CD4-positive, alpha-beta memory T cell (primary cell): ENCODE measurements at regions not wholly inside any gene's neighbourhood (a gene's known extent, or its start where the extent isn't known, plus 50 kb on each side); places are given as distances from the start of the nearest gene placed in this dataset.

Experiments used
- CTCF ChIA-PET: fragments of 350-600 bp; sonication (Branson Sonifier 250); formaldehyde crosslinking; loops from one replicate; lab custom pipeline; 2021; ENCODE audit warnings: inconsistent platforms; ENCODE audit not compliant: partially characterized antibody; lab: Charles Lee
- POLR2A ChIA-PET: fragments of 350-600 bp; sonication (Branson Sonifier 250); formaldehyde crosslinking; loops from one replicate; lab custom pipeline; 2021; ENCODE audit not compliant: partially characterized antibody; lab: Charles Lee
- DNase-seq, 5 donors: peaks; one replicate each; pipeline versions ENCODE4 v3.0.0 to v3.0.0-alpha.2; 2020 to 2022; ENCODE audit warnings: mixed read lengths in 1 of 5
- H3K27ac ChIP-seq: one replicate; pipeline ENCODE4 v1.7.0; 2013; ENCODE audit warnings: low read depth, low read length
- H3K27me3 ChIP-seq: 2 replicates; pipeline ENCODE4 v1.7.0; 2013; ENCODE audit warnings: mild to moderate bottlenecking, low read length, moderate library complexity; ENCODE audit not compliant: insufficient read depth
- H3K36me3 ChIP-seq: 2 replicates; pipeline ENCODE4 v1.7.0; 2013; ENCODE audit warnings: mild to moderate bottlenecking, low read length, moderate library complexity; ENCODE audit not compliant: insufficient read depth
- H3K4me1 ChIP-seq: 2 replicates; pipeline ENCODE4 v1.7.0; 2013; ENCODE audit warnings: mild to moderate bottlenecking, low read length, moderate library complexity; ENCODE audit not compliant: insufficient read depth
- H3K4me3 ChIP-seq, 2 donors: one replicate each; pipeline ENCODE4 v1.7.0; 2013; ENCODE audit warnings: low read length in 2 of 2, mild to moderate bottlenecking in 1 of 2
- H3K9me3 ChIP-seq, 2 donors: one replicate each; pipeline ENCODE4 v1.7.0; 2013; ENCODE audit warnings: low read length in 2 of 2, control low read depth in 1 of 2; ENCODE audit not compliant: control insufficient read depth in 1 of 2
- H3K27ac Mint-ChIP-seq, 7 donors: one replicate each; pipeline ENCODE4 v1.8.0; 2020 to 2021; ENCODE audit warnings: mixed read lengths in 7 of 7, mild to moderate bottlenecking in 6 of 7, inconsistent platforms in 3 of 7, moderate library complexity in 3 of 7
- H3K27me3 Mint-ChIP-seq, 2 donors: one replicate each; pipeline ENCODE4 v1.8.0; 2020 to 2021; ENCODE audit warnings: mixed read lengths in 2 of 2
- H3K36me3 Mint-ChIP-seq, 2 donors: one replicate each; pipeline ENCODE4 v1.8.0; 2020 to 2021; ENCODE audit warnings: mixed read lengths in 2 of 2, inconsistent platforms in 1 of 2, mild to moderate bottlenecking in 1 of 2
- H3K4me1 Mint-ChIP-seq, 4 donors: one replicate each; pipeline ENCODE4 v1.8.0; 2020 to 2021; ENCODE audit warnings: mixed read lengths in 4 of 4, mild to moderate bottlenecking in 1 of 4
- H3K4me3 Mint-ChIP-seq, 8 donors: one replicate each; pipeline ENCODE4 v1.8.0; 2020 to 2021; ENCODE audit warnings: mixed read lengths in 8 of 8, mild to moderate bottlenecking in 7 of 8, moderate library complexity in 6 of 8, inconsistent platforms in 3 of 8
- H3K9me3 Mint-ChIP-seq, 8 donors: one replicate each; pipeline ENCODE4 v1.8.0; 2020 to 2021; ENCODE audit warnings: mixed read lengths in 8 of 8, mild to moderate bottlenecking in 5 of 8, inconsistent platforms in 3 of 8, moderate library complexity in 1 of 8
- intact Hi-C: fragments of 100-400 bp; cut with micrococcal nuclease; formaldehyde crosslinking; loops from one replicate; pipeline ENCODE4 v1.15.1; 2023

DNA sequence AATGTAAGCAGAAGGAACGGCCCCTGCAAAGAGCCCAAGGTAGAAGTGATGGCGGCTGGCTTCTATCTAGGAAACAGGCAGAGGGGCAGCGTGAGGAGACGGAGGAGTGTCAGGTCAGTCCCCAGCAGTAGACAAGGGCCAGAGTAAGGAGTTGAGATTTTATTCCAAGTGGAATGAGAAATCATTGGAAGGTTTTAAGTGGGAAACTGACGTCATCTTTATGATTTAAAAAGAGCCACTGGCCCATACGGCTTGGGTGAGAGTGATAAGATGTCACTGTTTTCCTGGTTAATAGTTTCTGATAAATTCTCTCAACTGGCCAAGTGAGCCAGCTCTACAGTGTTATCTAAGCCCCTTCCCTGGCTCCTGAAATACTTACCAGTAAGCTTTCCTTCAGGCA is 103.2 kb upstream of the CAMK1G start:
- H3K9me3 ChIP-seq, result no peaks in the 10 kb centered on the region
- POLR2A ChIA-PET, result no interaction called here
- Mint-ChIP-seq H3K4me3 (no peak overlapping the region), H3K27ac (no peak overlapping the region), H3K4me1 (peaks cover 14 to 20% (median 16%) of the 10 kb centered on the region in 4 donors), H3K27me3 (peaks cover 0 to 2% of the 10 kb centered on the region in 2 donors), H3K9me3 (peaks cover 0 to 2% (median 0%) of the 10 kb centered on the region in 8 donors), H3K36me3 (no peaks in the 10 kb centered on the region)
- no peak for DNase-seq
- no peak overlapping the region for H3K27ac ChIP-seq
- H3K27me3 ChIP-seq, result no peaks in the 10 kb centered on the region
- peaks cover 16% of the 10 kb centered on the region for H3K4me1 ChIP-seq
- CTCF ChIA-PET, result no interaction called here
- intact Hi-C loops, result no loop called here
- no peaks in the 10 kb centered on the region for H3K36me3 ChIP-seq
- no peak overlapping the region for H3K4me3 ChIP-seq

DNA sequence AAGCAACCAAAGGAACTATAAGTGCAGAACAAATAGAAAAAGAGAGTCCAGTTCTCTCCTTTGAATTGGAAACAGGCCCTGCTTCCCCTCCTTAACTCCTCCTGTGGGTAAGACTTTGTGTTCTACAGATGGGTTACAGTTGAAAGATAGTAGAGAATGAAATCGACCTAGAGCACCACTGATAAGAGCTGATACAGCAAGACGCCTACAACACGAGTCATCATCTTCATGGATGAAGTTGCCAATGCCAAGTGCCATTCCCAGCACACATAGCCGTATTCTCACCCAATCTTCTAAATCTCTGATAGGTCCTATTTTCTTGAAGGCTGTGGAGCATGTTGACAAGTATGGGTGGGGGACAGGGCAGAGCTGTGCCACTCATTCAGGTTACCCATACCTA is 99.8 kb upstream of the CAMK1G start:
- Mint-ChIP-seq H3K4me3 (peak overlapping the region in 2 of 8 donors; percentile 12 to 13), H3K27me3 (peaks cover 0 to 2% of the 10 kb centered on the region in 2 donors), H3K4me1 (peaks cover 14 to 25% (median 16%) of the 10 kb centered on the region in 4 donors), H3K36me3 (no peaks in the 10 kb centered on the region), H3K9me3 (peaks cover 0 to 2% (median 0%) of the 10 kb centered on the region in 8 donors), H3K27ac (peak overlapping the region in 2 of 7 donors; percentile 5 to 9)
- intact Hi-C loops, result no loop called here
- Histone ChIP-seq H3K27ac (no peak overlapping the region), H3K36me3 (no peaks in the 10 kb centered on the region), H3K4me1 (peaks cover 20% of the 10 kb centered on the region), H3K27me3 (no peaks in the 10 kb centered on the region), H3K9me3 (no peaks in the 10 kb centered on the region), H3K4me3 (no peak overlapping the region)
- POLR2A ChIA-PET, result no interaction called here
- CTCF ChIA-PET, result no interaction called here
- no peak for DNase-seq

DNA sequence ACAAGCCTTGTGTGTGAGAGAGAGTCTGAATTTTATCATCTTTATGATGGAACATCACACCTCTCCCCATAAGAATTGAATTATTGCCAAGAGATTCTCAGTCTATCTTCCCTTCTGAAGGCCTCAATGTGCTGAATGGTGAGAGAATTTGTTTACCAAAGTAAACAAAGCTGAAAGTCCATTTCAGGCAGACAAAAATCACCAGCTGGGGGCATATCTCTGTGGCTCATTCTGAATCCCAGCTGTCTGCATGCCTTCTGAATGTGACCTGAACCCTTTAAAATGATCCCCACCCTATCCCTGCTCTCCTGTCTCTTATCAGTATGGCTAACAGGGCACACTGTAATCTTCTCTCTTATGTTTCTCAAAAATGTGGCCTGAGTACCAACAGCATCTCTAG is 99.1 kb upstream of the CAMK1G start:
- intact Hi-C loops, result no loop called here
- Mint-ChIP-seq H3K4me1 (peaks cover 14 to 25% (median 16%) of the 10 kb centered on the region in 4 donors), H3K27ac (no peak overlapping the region), H3K9me3 (peaks cover 0 to 2% (median 0%) of the 10 kb centered on the region in 8 donors), H3K27me3 (peaks cover 0 to 2% of the 10 kb centered on the region in 2 donors), H3K4me3 (no peak overlapping the region), H3K36me3 (no peaks in the 10 kb centered on the region)
- H3K27me3 ChIP-seq, result no peaks in the 10 kb centered on the region
- peaks cover 20% of the 10 kb centered on the region for H3K4me1 ChIP-seq
- POLR2A ChIA-PET, result no interaction called here
- no peak overlapping the region for H3K27ac ChIP-seq
- H3K9me3 ChIP-seq, result no peaks in the 10 kb centered on the region
- no peaks in the 10 kb centered on the region for H3K36me3 ChIP-seq
- CTCF ChIA-PET, result no interaction called here
- no peak overlapping the region for H3K4me3 ChIP-seq
- DNase-seq, result no peak

- POLR2A ChIA-PET, result no interaction called here
- Histone ChIP-seq H3K4me1 (peaks cover 20% of the 10 kb centered on the region), H3K9me3 (no peaks in the 10 kb centered on the region), H3K27ac (no peak overlapping the region), H3K27me3 (no peaks in the 10 kb centered on the region), H3K4me3 (no peak overlapping the region), H3K36me3 (no peaks in the 10 kb centered on the region)
- Mint-ChIP-seq H3K4me1 (peaks cover 14 to 25% (median 16%) of the 10 kb centered on the region in 4 donors), H3K27ac (no peak overlapping the region), H3K9me3 (peaks cover 0 to 2% (median 0%) of the 10 kb centered on the region in 8 donors), H3K27me3 (peaks cover 0 to 4% of the 10 kb centered on the region in 2 donors), H3K4me3 (no peak overlapping the region), H3K36me3 (no peaks in the 10 kb centered on the region)
- DNase-seq, result no peak
- CTCF ChIA-PET, result no interaction called here
- intact Hi-C loops, result no loop called here
These were observed 98.3 kb upstream of the CAMK1G start for GRCh38 chr1:209485167-209485566.

DNA sequence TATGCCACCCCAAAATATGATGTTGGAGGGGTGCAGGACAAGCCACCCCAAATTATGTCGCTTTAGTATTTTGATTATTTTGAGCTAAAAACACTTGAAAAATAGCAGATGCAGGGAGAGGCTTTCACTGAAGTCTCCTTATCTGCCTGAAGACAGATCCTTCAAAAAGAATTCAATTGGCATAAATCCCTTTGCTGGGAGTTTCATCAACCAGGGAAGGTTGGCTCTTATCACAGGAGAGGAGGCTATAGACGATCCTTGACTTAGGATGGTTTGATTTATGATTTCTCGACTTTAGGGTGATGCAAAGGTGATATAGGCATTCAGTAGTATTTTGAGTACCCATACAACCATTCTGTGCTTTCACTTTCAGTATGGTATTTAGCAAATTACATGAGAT is 97.8 kb upstream of the CAMK1G start:
- peaks cover 2 to 6% of the 10 kb centered on the region in 2 donors for H3K27me3 Mint-ChIP-seq
- Histone ChIP-seq H3K9me3 (no peaks in the 10 kb centered on the region), H3K27ac (no peak overlapping the region), H3K4me3 (no peak overlapping the region), H3K27me3 (no peaks in the 10 kb centered on the region), H3K36me3 (no peaks in the 10 kb centered on the region), H3K4me1 (peaks cover 20% of the 10 kb centered on the region)
- intact Hi-C loops, result no loop called here
- H3K4me1 Mint-ChIP-seq, result peaks cover 14 to 25% (median 16%) of the 10 kb centered on the region in 4 donors
- POLR2A ChIA-PET, result no interaction called here
- no peak overlapping the region for H3K27ac Mint-ChIP-seq
- no peak for DNase-seq
- peaks cover 0 to 2% (median 0%) of the 10 kb centered on the region in 8 donors for H3K9me3 Mint-ChIP-seq
- H3K4me3 Mint-ChIP-seq, result no peak overlapping the region
- H3K36me3 Mint-ChIP-seq, result no peaks in the 10 kb centered on the region
- CTCF ChIA-PET, result no interaction called here

GRCh38 chr1:209486861-209487593 is 96.5 kb upstream of the CAMK1G start:
- no peak for DNase-seq
- no peaks in the 10 kb centered on the region for H3K9me3 ChIP-seq
- H3K4me1 ChIP-seq, result peaks cover 20% of the 10 kb centered on the region
- no peak overlapping the region for H3K27ac ChIP-seq
- no peaks in the 10 kb centered on the region for H3K27me3 ChIP-seq
- POLR2A ChIA-PET, result no interaction called here
- peaks cover 14 to 24% (median 16%) of the 10 kb centered on the region in 4 donors for H3K4me1 Mint-ChIP-seq
- no peaks in the 10 kb centered on the region for H3K36me3 ChIP-seq
- H3K9me3 Mint-ChIP-seq, result peaks cover 0 to 2% (median 0%) of the 10 kb centered on the region in 8 donors
- H3K27me3 Mint-ChIP-seq, result peaks cover 6 to 10% of the 10 kb centered on the region in 2 donors
- CTCF ChIA-PET, result interaction anchor here (0.6 kb wide), 1 partner anchor 12 kb away, joined by 3 read pairs; no protein-coding TSS in a partner anchor
- H3K27ac Mint-ChIP-seq, result no peak overlapping the region
- H3K36me3 Mint-ChIP-seq, result no peaks in the 10 kb centered on the region
- no peak overlapping the region for H3K4me3 ChIP-seq
- H3K4me3 Mint-ChIP-seq, result no peak overlapping the region
- intact Hi-C loops, result no loop called here

DNA sequence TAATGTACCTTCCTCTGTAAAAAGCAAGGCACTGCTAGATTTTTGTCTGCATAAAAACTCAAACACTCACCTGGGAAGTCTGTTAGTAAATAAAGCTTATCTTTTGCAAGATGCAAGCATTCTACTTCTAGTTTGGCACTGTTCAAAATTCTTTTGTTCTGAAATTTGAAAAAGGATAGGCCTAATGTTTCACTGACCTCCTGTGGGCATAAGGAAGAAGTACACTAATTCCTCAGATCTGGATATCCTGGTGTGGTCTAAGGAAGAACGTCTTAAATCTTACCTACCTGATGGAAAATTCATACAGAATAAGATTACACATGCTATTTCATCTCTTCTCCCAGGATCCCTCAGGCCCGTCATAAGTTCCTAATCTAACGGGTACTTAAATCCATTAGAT is 93.5 kb upstream of the CAMK1G start:
- Mint-ChIP-seq H3K4me1 (peaks cover 0 to 5% (median 0%) of the 10 kb centered on the region in 4 donors), H3K36me3 (no peaks in the 10 kb centered on the region), H3K27ac (no peak overlapping the region), H3K4me3 (no peak overlapping the region), H3K9me3 (peaks cover 0 to 8% (median 5%) of the 10 kb centered on the region in 8 donors), H3K27me3 (peaks cover 7 to 10% of the 10 kb centered on the region in 2 donors)
- H3K4me1 ChIP-seq, result peaks cover 4% of the 10 kb centered on the region
- no peak overlapping the region for H3K27ac ChIP-seq
- H3K27me3 ChIP-seq, result no peaks in the 10 kb centered on the region
- H3K36me3 ChIP-seq, result no peaks in the 10 kb centered on the region
- H3K4me3 ChIP-seq, result no peak overlapping the region
- ChIA-PET POLR2A (no interaction called here), CTCF (no interaction called here)
- intact Hi-C loops, result no loop called here
- DNase-seq, result no peak
- no peaks in the 10 kb centered on the region for H3K9me3 ChIP-seq
